K562 (cell line): ENCODE measurements at regions not wholly inside any gene's neighbourhood (a gene's known extent, or its start where the extent isn't known, plus 50 kb on each side); places are given as distances from the start of the nearest gene placed in this dataset.

Experiments
- ATAC-seq: fragments of 200-7000 bp; cut with Tn5 transposase; 3 replicates; pipeline ENCODE4 v1.9.1; 2020; ENCODE audit warnings: moderate library complexity
- BruUV-seq: library from RNA; stranded (reverse); fragments of 400-500 nt; replicated peaks from 2 replicates; lab custom pipeline; 2021; lab: Mats Ljungman, UMichigan
- CTCF ChIA-PET: fragments of 300-600 bp; formaldehyde crosslinking; extraction: SDS; loops from one replicate; lab custom pipeline; 2021; ENCODE audit warnings: low intra/inter-chr PET ratio; lab: Yijun Ruan, JAX
- POLR2A ChIA-PET: fragments of 300-600, 350-650 bp; sonication (Branson Sonifier 250); formaldehyde crosslinking; extraction: SDS; loops from one replicate; lab custom pipeline; 2021; ENCODE audit warnings: antibody characterized with exemption, inconsistent platforms; lab: Yijun Ruan, JAX
- DNase-seq, 4 experiments: peaks; one replicate each; pipeline versions ENCODE4 v3.0.0 to v3.0.0-alpha.2; 2011 to 2018; ENCODE audit warnings: low spot score in 3 of 4, mixed read lengths in 3 of 4; ENCODE audit errors: extremely low read depth in 1 of 4
- FAIRE-seq: peaks from 2 replicates; lab custom pipeline; 2011; peaks lifted over from hg19 to GRCh38; lab: Jason Lieb, UNC
- H2AFZ ChIP-seq: 2 replicates; pipeline ENCODE4 v1.6.0; 2011; ENCODE audit warnings: low read depth, low read length, control low read depth, inconsistent platforms
- H3K27ac ChIP-seq: fragments of 200-600 bp; 3 replicates; pipeline ENCODE4 v1.8.0; 2011; ENCODE audit warnings: low read depth, mild to moderate bottlenecking, control low read depth, inconsistent platforms, low read length, moderate library complexity, mixed read lengths; ENCODE audit errors: extremely low read depth
- H3K27me3 ChIP-seq, 2 experiments: fragments of 300-600 bp in 1 of 2; 2 replicates in 1 of 2; 3 replicates in 1 of 2; pipeline versions ENCODE4 v1.6.0 to v1.8.0; 2011; ENCODE audit warnings: inconsistent platforms in 2 of 2, low read length in 2 of 2, mild to moderate bottlenecking in 1 of 2, mixed read lengths in 1 of 2, moderate library complexity in 1 of 2; ENCODE audit not compliant: control insufficient read depth in 2 of 2, insufficient read depth in 2 of 2
- H3K36me3 ChIP-seq: fragments of 300-600 bp; 3 replicates; pipeline ENCODE4 v1.8.0; 2011; ENCODE audit warnings: mild to moderate bottlenecking, low read length, inconsistent platforms; ENCODE audit not compliant: control insufficient read depth, insufficient read depth
- H3K4me1 ChIP-seq, 2 experiments: fragments of 200-600 bp in 1 of 2; replicated peaks in 1 of 2; 2 replicates in 1 of 2; 3 replicates in 1 of 2; pipeline versions ENCODE4 v1.5.1 to v1.8.0; 2011; ENCODE audit warnings: inconsistent platforms in 2 of 2, low read length in 2 of 2, mild to moderate bottlenecking in 1 of 2, mixed read lengths in 1 of 2, moderate library complexity in 1 of 2; ENCODE audit not compliant: control insufficient read depth in 2 of 2, insufficient read depth in 2 of 2
- H3K4me2 ChIP-seq: 2 replicates; pipeline ENCODE4 v1.6.1; 2011; ENCODE audit warnings: low read length, control low read depth, inconsistent platforms, mixed read lengths; ENCODE audit not compliant: insufficient read depth
- H3K4me3 ChIP-seq: fragments of 200-600 bp; sonication (generic), shearing (Covaris generic); 2 replicates; pipeline ENCODE4 v1.5.1; 2016; ENCODE audit warnings: control low read depth, inconsistent platforms
- H3K79me2 ChIP-seq: fragments of 200-600 bp; 3 replicates; pipeline ENCODE4 v1.8.0; 2011; ENCODE audit warnings: low read length, inconsistent platforms; ENCODE audit not compliant: control insufficient read depth, insufficient read depth
- H3K9ac ChIP-seq, 2 experiments: 2 replicates each; pipeline versions ENCODE4 v1.6.0 to v1.6.1; 2011; ENCODE audit warnings: low read depth in 2 of 2, low read length in 2 of 2, control low read depth in 1 of 2, inconsistent platforms in 1 of 2, mild to moderate bottlenecking in 1 of 2, mixed read lengths in 1 of 2; ENCODE audit not compliant: insufficient read depth in 1 of 2
- H3K9me1 ChIP-seq: one replicate; pipeline ENCODE4 v1.6.0; 2011; ENCODE audit warnings: inconsistent platforms, mild to moderate bottlenecking, low read length, moderate library complexity; ENCODE audit not compliant: control insufficient read depth, insufficient read depth
- H3K9me3 ChIP-seq: replicated peaks from 2 replicates; pipeline ENCODE4 v1.5.1; 2011; ENCODE audit warnings: low read depth, low read length, inconsistent platforms; ENCODE audit not compliant: control insufficient read depth, insufficient read depth
- H4K20me1 ChIP-seq: replicated peaks from 2 replicates; pipeline ENCODE4 v1.6.1; 2011; ENCODE audit warnings: low read length, inconsistent platforms, mixed read lengths; ENCODE audit not compliant: control insufficient read depth, insufficient read depth
- CBFA2T3 ChIP-seq: fragments of 450-650 bp; IDR thresholded peaks from 2 replicates; pipeline ENCODE4 v1.6.1; 2017
- FOSL1 ChIP-seq: fragments of 200-800 bp; sonication (Bioruptor generic); conservative IDR thresholded peaks from 2 replicates; pipeline ENCODE4 v1.6.1; 2016; ENCODE audit warnings: missing genetic modification characterization, missing compliant biosample characterization
- FOXA1 ChIP-seq: fragments of 450-650 bp; IDR thresholded peaks from 2 replicates; pipeline ENCODE4 v1.6.1; 2016; ENCODE audit warnings: mild to moderate bottlenecking, borderline replicate concordance
- KDM5B ChIP-seq: fragments of 200-600 bp; sonication (generic); IDR thresholded peaks from 2 replicates; pipeline ENCODE4 v1.6.1; 2012; ENCODE audit warnings: low read depth, mild to moderate bottlenecking, moderate library complexity, low read length, control low read depth, inconsistent platforms; ENCODE audit not compliant: insufficient replicate concordance
- MGA ChIP-seq: fragments of 450-650 bp; IDR thresholded peaks from 2 replicates; pipeline ENCODE4 v1.6.1; 2016; ENCODE audit warnings: mild to moderate bottlenecking, moderate library complexity
- RBFOX2 ChIP-seq: fragments of 200-400 bp; formaldehyde crosslinking; IDR thresholded peaks from 2 replicates; pipeline ENCODE4 v1.6.1; 2017; ENCODE audit warnings: low read depth, mild to moderate bottlenecking, low read length, moderate library complexity
- SFPQ ChIP-seq: fragments of 200-400 bp; formaldehyde crosslinking; IDR thresholded peaks from 2 replicates; pipeline ENCODE4 v1.6.1; 2017; ENCODE audit warnings: mild to moderate bottlenecking, low read depth, low read length, moderate library complexity
- SMARCA5 ChIP-seq: fragments of 450-650 bp; IDR thresholded peaks from 2 replicates; pipeline ENCODE4 v1.6.1; 2016
- SP2 ChIP-seq: IDR thresholded peaks from 2 replicates; pipeline ENCODE4 v1.6.1; 2011; ENCODE audit warnings: mild to moderate bottlenecking, low read depth, low read length, moderate library complexity; ENCODE audit not compliant: poor library complexity, severe bottlenecking; ENCODE audit errors: extremely low read depth
- ZBTB1 ChIP-seq: sonication (generic); formaldehyde crosslinking; IDR thresholded peaks from 2 replicates; pipeline ENCODE4 v1.8.1; 2023; ENCODE audit warnings: missing genetic modification reagents, low read depth, mild to moderate bottlenecking, borderline replicate concordance
- WGBS: fragments of 100-300 bp; shearing (Covaris generic); methylation state at CpG from one replicate; pipeline ENCODE4 v1.1.6; 2016; ENCODE audit warnings: low coverage, mixed read lengths; ENCODE audit not compliant: insufficient coverage; ENCODE audit errors: missing lambda C conversion rate; 5-methylcytosine and 5-hydroxymethylcytosine counted together
- in situ Hi-C: fragments of 300-500 bp; cut with MboI; formaldehyde crosslinking; loops from 4 replicates; pipeline ENCODE4 v1.15.0; 2018; ENCODE audit warnings: inconsistent platforms, mixed read lengths
- intact Hi-C: fragments of 100-400 bp; cut with micrococcal nuclease; formaldehyde crosslinking; loops from 2 replicates; pipeline ENCODE4 v1.14.2; 2022

GRCh38 chr9:102840335-102840734 lies 154.8 kb upstream of the CYLC2 start:
- Histone ChIP-seq H3K4me1 (no peaks in the 10 kb centered on the region), H3K4me2 (no peak overlapping the region), H3K9ac (no peak overlapping the region), H3K36me3 (no peaks in the 10 kb centered on the region), H3K79me2 (no peaks in the 10 kb centered on the region), H3K9me1 (no peaks in the 10 kb centered on the region), H3K9me3 (no peaks in the 10 kb centered on the region), H2AFZ (no peak overlapping the region), H3K4me3 (no peak overlapping the region), H3K27me3 (no peaks in the 10 kb centered on the region), H4K20me1 (no peaks in the 10 kb centered on the region), H3K27ac (no peak overlapping the region)
- no peak for ATAC-seq
- FAIRE-seq = no peak
- ChIA-PET POLR2A (no interaction called here), CTCF (no interaction called here)
- in situ Hi-C loops (no loop called here), intact Hi-C loops (no loop called here)
- no peak for DNase-seq
- no TSS peak for BruUV-seq
- 4% methylated on average over 3 of the region's 3 CpGs for WGBS
- TF ChIP-seq CBFA2T3 (no peak), FOSL1 (tag) (no peak), RBFOX2 (no peak), ZBTB1 (CRISPR knock-in tag) (no peak), FOXA1 (no peak), KDM5B (no peak), SMARCA5 (no peak), MGA (no peak), SP2 (no peak), SFPQ (no peak)
